ENCODE measurements at regions not wholly inside any gene's neighbourhood (a gene's known extent, or its start where the extent isn't known, plus 50 kb on each side); places are given as distances from the start of the nearest gene placed in this dataset.

GRCh38 chr3:11919390-11919789, 72.7 kb upstream of the TAMM41 start:
- no peaks in the 10 kb centered on the region for H3K4me1 Mint-ChIP-seq (ENCODE audit: unreplicated experiment)
- no peak overlapping the region for H3K4me3 Mint-ChIP-seq (ENCODE audit: unreplicated experiment)
- H3K27me3 Mint-ChIP-seq (ENCODE audit: unreplicated experiment), result peaks cover 24% of the 10 kb centered on the region
- H3K27ac Mint-ChIP-seq (ENCODE audit: unreplicated experiment), result no peak overlapping the region
- TF ChIP-seq CTCF (IDR thresholded peaks at IDR 0.05), result no peak
- H3K9me3 Mint-ChIP-seq (ENCODE audit: unreplicated experiment), result no peaks in the 10 kb centered on the region
- no peaks in the 10 kb centered on the region for H3K36me3 Mint-ChIP-seq (ENCODE audit: unreplicated experiment)
- DNase-seq (ENCODE audit: extremely low spot score, unreplicated experiment), result peak; percentile 73

GRCh38 chr3:11924518-11924917, 77.8 kb upstream of the TAMM41 start:
- Mint-ChIP-seq H3K4me1 (ENCODE audit: unreplicated experiment) (no peaks in the 10 kb centered on the region), H3K27ac (ENCODE audit: unreplicated experiment) (no peak overlapping the region), H3K27me3 (ENCODE audit: unreplicated experiment) (peaks cover 25% of the 10 kb centered on the region), H3K4me3 (ENCODE audit: unreplicated experiment) (no peak overlapping the region), H3K9me3 (ENCODE audit: unreplicated experiment) (no peaks in the 10 kb centered on the region), H3K36me3 (ENCODE audit: unreplicated experiment) (no peaks in the 10 kb centered on the region)
- DNase-seq (ENCODE audit: extremely low spot score, unreplicated experiment), result peak; percentile 54
- no peak for TF ChIP-seq CTCF (IDR thresholded peaks at IDR 0.05)

- Mint-ChIP-seq H3K36me3 (ENCODE audit: unreplicated experiment) (no peaks in the 10 kb centered on the region), H3K9me3 (ENCODE audit: unreplicated experiment) (no peaks in the 10 kb centered on the region), H3K27ac (ENCODE audit: unreplicated experiment) (no peak overlapping the region), H3K4me3 (ENCODE audit: unreplicated experiment) (no peak overlapping the region), H3K27me3 (ENCODE audit: unreplicated experiment) (peaks cover 10% of the 10 kb centered on the region), H3K4me1 (ENCODE audit: unreplicated experiment) (no peaks in the 10 kb centered on the region)
- peak; percentile 46 for DNase-seq (ENCODE audit: extremely low spot score, unreplicated experiment)
- no peak for TF ChIP-seq CTCF (IDR thresholded peaks at IDR 0.05)
Observed at GRCh38 chr3:11928381-11928780, 75.8 kb upstream of the SYN2 start.

DNA sequence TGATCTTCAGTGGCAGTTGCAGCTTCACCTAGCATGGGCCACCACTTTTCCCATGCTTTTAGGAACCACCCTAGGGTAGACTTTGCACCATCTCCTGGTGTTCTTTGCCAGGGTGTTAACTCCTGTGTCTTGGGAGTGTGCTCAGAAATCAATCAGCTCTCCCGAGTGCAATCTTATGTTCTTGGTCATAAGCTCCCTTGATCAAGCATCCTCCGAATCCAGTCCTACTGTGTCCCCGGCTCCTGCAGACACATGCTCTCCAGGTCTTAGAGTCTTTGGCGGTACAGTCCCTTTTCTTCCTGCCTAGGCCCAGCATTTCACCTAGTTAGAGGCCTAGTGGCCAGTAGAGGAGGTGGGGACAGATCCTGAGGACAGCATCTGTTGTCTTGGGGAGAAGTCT, 74.7 kb upstream of the SYN2 start:
- TF ChIP-seq CTCF (IDR thresholded peaks at IDR 0.05), result no peak
- no peaks in the 10 kb centered on the region for H3K4me1 Mint-ChIP-seq (ENCODE audit: unreplicated experiment)
- no peaks in the 10 kb centered on the region for H3K36me3 Mint-ChIP-seq (ENCODE audit: unreplicated experiment)
- H3K27ac Mint-ChIP-seq (ENCODE audit: unreplicated experiment), result no peak overlapping the region
- DNase-seq (ENCODE audit: extremely low spot score, unreplicated experiment), result peak; percentile 27
- H3K27me3 Mint-ChIP-seq (ENCODE audit: unreplicated experiment), result peaks cover 2% of the 10 kb centered on the region
- no peaks in the 10 kb centered on the region for H3K9me3 Mint-ChIP-seq (ENCODE audit: unreplicated experiment)
- H3K4me3 Mint-ChIP-seq (ENCODE audit: unreplicated experiment), result no peak overlapping the region

DNA sequence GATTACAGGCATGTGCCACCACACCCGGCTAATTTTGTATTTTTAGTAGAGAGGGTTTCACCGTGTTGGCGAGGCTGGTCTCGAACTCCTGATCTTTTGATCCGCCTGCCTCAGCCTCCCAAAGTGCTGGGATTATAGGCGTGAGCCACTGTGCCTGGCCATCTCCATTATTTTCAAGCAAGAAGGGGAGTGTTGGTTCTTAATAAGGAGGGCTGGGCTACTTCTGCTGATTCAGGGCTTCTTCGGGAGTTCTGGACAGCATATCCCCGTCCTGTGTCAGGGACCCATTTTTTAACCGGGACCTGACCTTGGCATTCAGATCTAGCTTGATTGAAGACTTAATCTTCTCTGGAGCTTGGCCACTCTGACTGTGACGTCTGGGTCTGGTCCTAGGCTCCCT, 74.1 kb upstream of the SYN2 start:
- Mint-ChIP-seq H3K4me3 (ENCODE audit: unreplicated experiment) (no peak overlapping the region), H3K4me1 (ENCODE audit: unreplicated experiment) (no peaks in the 10 kb centered on the region), H3K27me3 (ENCODE audit: unreplicated experiment) (peaks cover 2% of the 10 kb centered on the region), H3K9me3 (ENCODE audit: unreplicated experiment) (no peaks in the 10 kb centered on the region), H3K36me3 (ENCODE audit: unreplicated experiment) (no peaks in the 10 kb centered on the region), H3K27ac (ENCODE audit: unreplicated experiment) (no peak overlapping the region)
- peak; percentile 59 for DNase-seq (ENCODE audit: extremely low spot score, unreplicated experiment)
- no peak for TF ChIP-seq CTCF (IDR thresholded peaks at IDR 0.05)

All from osteocyte (in vitro differentiated cells).